IMR-90 (cell line): ENCODE measurements at regions not wholly inside any gene's neighbourhood (a gene's known extent, or its start where the extent isn't known, plus 50 kb on each side); places are given as distances from the start of the nearest gene placed in this dataset.

Experiments used
- ATAC-seq: fragments of 200-7000 bp; cut with Tn5 transposase; 2 replicates; pipeline ENCODE4 v1.9.1; 2020; ENCODE audit warnings: low read depth, mild to moderate bottlenecking, moderate library complexity
- BruUV-seq: library from RNA; stranded (reverse); fragments of 400-500 nt; replicated peaks from 2 replicates; lab custom pipeline; 2021; lab: Mats Ljungman, UMichigan
- CTCF ChIA-PET: fragments of 300-600 bp; formaldehyde crosslinking; extraction: SDS; loops from one replicate; lab custom pipeline; 2021; ENCODE audit warnings: antibody characterized with exemption; lab: Yijun Ruan, JAX
- POLR2A ChIA-PET: fragments of 300-600 bp; sonication (Branson Sonifier 250); formaldehyde crosslinking; loops from one replicate; lab custom pipeline; 2022; ENCODE audit warnings: antibody characterized with exemption; ENCODE audit not compliant: unreplicated experiment; lab: Charles Lee
- DNase-seq: peaks from one replicate; pipeline ENCODE4 v3.0.0; 2013
- H2AFZ ChIP-seq: replicated peaks from 2 replicates; pipeline ENCODE3; 2013; ENCODE audit warnings: low read length, mild to moderate bottlenecking; ENCODE audit not compliant: poor library complexity
- H2AK5ac ChIP-seq: 2 replicates; pipeline ENCODE4 v1.6.1; 2013; ENCODE audit warnings: low read depth, low read length, inconsistent platforms
- H2AK9ac ChIP-seq: replicated peaks from 2 replicates; pipeline ENCODE3; 2013; ENCODE audit warnings: mild to moderate bottlenecking, low read depth, low read length, moderate library complexity; ENCODE audit not compliant: poor library complexity
- H2BK120ac ChIP-seq: 2 replicates; pipeline ENCODE4 v1.6.1; 2013; ENCODE audit warnings: low read depth, low read length, inconsistent platforms
- H2BK15ac ChIP-seq: 3 replicates; pipeline ENCODE4 v1.6.1; 2013; ENCODE audit warnings: low read depth, low read length, inconsistent platforms
- H2BK20ac ChIP-seq: 2 replicates; pipeline ENCODE4 v1.6.1; 2013; ENCODE audit warnings: low read depth, mild to moderate bottlenecking, inconsistent platforms, low read length, moderate library complexity
- H2BK5ac ChIP-seq: 2 replicates; pipeline ENCODE4 v1.6.1; 2013; ENCODE audit warnings: mild to moderate bottlenecking, low read depth, low read length, inconsistent platforms; ENCODE audit not compliant: poor library complexity, severe bottlenecking
- H3K14ac ChIP-seq: replicated peaks from 2 replicates; pipeline ENCODE4 v1.6.1; 2013; ENCODE audit warnings: low read depth, low read length, inconsistent platforms
- H3K18ac ChIP-seq: 2 replicates; pipeline ENCODE4 v1.6.1; 2013; ENCODE audit warnings: low read depth, low read length, control low read depth
- H3K23ac ChIP-seq: 2 replicates; pipeline ENCODE4 v1.6.1; 2013; ENCODE audit warnings: low read depth, low read length, inconsistent platforms
- H3K27ac ChIP-seq: 2 replicates; pipeline ENCODE4 v1.5.1; 2013; ENCODE audit warnings: mild to moderate bottlenecking, control low read depth, low read length; ENCODE audit not compliant: insufficient read depth
- H3K27me3 ChIP-seq: 2 replicates; pipeline ENCODE4 v1.6.1; 2013; ENCODE audit warnings: low read length; ENCODE audit not compliant: control insufficient read depth, insufficient read depth
- H3K36me3 ChIP-seq: 2 replicates; pipeline ENCODE4 v1.6.1; 2013; ENCODE audit warnings: low read length, mixed read lengths; ENCODE audit not compliant: control insufficient read depth, insufficient read depth
- H3K4ac ChIP-seq: 2 replicates; pipeline ENCODE4 v1.6.1; 2013; ENCODE audit warnings: low read depth, low read length, inconsistent platforms
- H3K4me1 ChIP-seq: 2 replicates; pipeline ENCODE4 v1.6.1; 2013; ENCODE audit warnings: low read length, mixed read lengths; ENCODE audit not compliant: control insufficient read depth, insufficient read depth
- H3K4me2 ChIP-seq: 2 replicates; pipeline ENCODE4 v1.6.1; 2013; ENCODE audit warnings: low read depth, mild to moderate bottlenecking, control low read depth, low read length, moderate library complexity
- H3K4me3 ChIP-seq: 2 replicates; pipeline ENCODE4 v1.5.1; 2013; ENCODE audit warnings: low read depth, mild to moderate bottlenecking, control low read depth, low read length, moderate library complexity; ENCODE audit not compliant: insufficient read depth
- H3K56ac ChIP-seq: 2 replicates; pipeline ENCODE4 v1.6.1; 2013; ENCODE audit warnings: low read length, inconsistent platforms; ENCODE audit not compliant: insufficient read depth; ENCODE audit errors: extremely low read depth
- H3K79me1 ChIP-seq, 2 experiments: 2 replicates each; pipeline ENCODE4 v1.6.1; 2013; ENCODE audit warnings: low read length in 2 of 2, inconsistent platforms in 1 of 2, low read depth in 1 of 2
- H3K9ac ChIP-seq: 2 replicates; pipeline ENCODE4 v1.6.1; 2013; ENCODE audit warnings: low read depth, low read length, control low read depth
- H3K9me1 ChIP-seq: 2 replicates; pipeline ENCODE4 v1.6.1; 2013; ENCODE audit warnings: low read length, inconsistent platforms; ENCODE audit not compliant: insufficient read depth
- H3K9me3 ChIP-seq: 2 replicates; pipeline ENCODE4 v1.6.1; 2013; ENCODE audit warnings: low read length; ENCODE audit not compliant: control insufficient read depth, insufficient read depth
- H4K20me1 ChIP-seq: 2 replicates; pipeline ENCODE4 v1.6.1; 2013; ENCODE audit warnings: low read length, inconsistent platforms; ENCODE audit not compliant: insufficient read depth
- H4K5ac ChIP-seq: 2 replicates; pipeline ENCODE4 v1.6.1; 2013; ENCODE audit warnings: mild to moderate bottlenecking, low read depth, low read length, control low read depth
- H4K8ac ChIP-seq, 2 experiments: 2 replicates each; pipeline ENCODE4 v1.6.1; 2013; ENCODE audit warnings: low read depth in 2 of 2, low read length in 2 of 2, control low read depth in 1 of 2, inconsistent platforms in 1 of 2
- H4K91ac ChIP-seq: 2 replicates; pipeline ENCODE4 v1.6.1; 2013; ENCODE audit warnings: low read depth, low read length, inconsistent platforms; ENCODE audit not compliant: insufficient read depth
- BHLHE40 ChIP-seq: fragments of 150-350 bp; IDR thresholded peaks from 2 replicates; pipeline ENCODE4 v1.6.1; 2016; ENCODE audit warnings: mild to moderate bottlenecking, low read depth, low read length
- CEBPB ChIP-seq: IDR thresholded peaks from 2 replicates; pipeline ENCODE4 v1.6.1; 2012; ENCODE audit warnings: low read depth, low read length, improper control_type of control experiment
- CTCF ChIP-seq: conservative IDR thresholded peaks from 2 replicates; pipeline ENCODE4 v1.5.1; 2012; ENCODE audit warnings: mild to moderate bottlenecking, low read depth, low read length, improper control_type of control experiment
- ELK1 ChIP-seq: fragments of 150-350 bp; IDR thresholded peaks from 2 replicates; pipeline ENCODE4 v1.6.1; 2016; ENCODE audit warnings: low read depth, mild to moderate bottlenecking, low read length, moderate library complexity, borderline replicate concordance
- FOS ChIP-seq: fragments of 150-350 bp; IDR thresholded peaks from 2 replicates; pipeline ENCODE4 v1.6.1; 2016; ENCODE audit warnings: low read depth, low read length
- NFE2L2 ChIP-seq: fragments of 150-350 bp; IDR thresholded peaks from 2 replicates; pipeline ENCODE4 v1.6.1; 2016; ENCODE audit warnings: low read depth, mild to moderate bottlenecking, low read length
- POLR2A ChIP-seq: IDR thresholded peaks from 2 replicates; pipeline ENCODE4 v1.6.1; 2012; ENCODE audit warnings: mild to moderate bottlenecking, low read depth, low read length
- RAD21 ChIP-seq: IDR thresholded peaks from 2 replicates; pipeline ENCODE4 v1.6.1; 2012; ENCODE audit warnings: low read length, improper control_type of control experiment
- RCOR1 ChIP-seq: IDR thresholded peaks from 2 replicates; pipeline ENCODE4 v1.6.1; 2012; ENCODE audit warnings: mild to moderate bottlenecking, low read length, improper control_type of control experiment; ENCODE audit not compliant: insufficient replicate concordance
- RFX5 ChIP-seq: IDR thresholded peaks from 2 replicates; pipeline ENCODE4 v1.8.0; 2012; ENCODE audit warnings: low read depth, mild to moderate bottlenecking, low read length, moderate library complexity
- SMC3 ChIP-seq: fragments of 150-350 bp; IDR thresholded peaks from 2 replicates; pipeline ENCODE4 v1.6.1; 2016; ENCODE audit warnings: low read depth, mild to moderate bottlenecking, antibody characterized with exemption, low read length, moderate library complexity
- USF2 ChIP-seq: fragments of 150-350 bp; IDR thresholded peaks from 2 replicates; pipeline ENCODE4 v1.6.1; 2017; ENCODE audit warnings: mild to moderate bottlenecking, antibody characterized with exemption, low read length, low read depth
- WGBS, 2 experiments: methylation state at CpG; one replicate each; pipeline versions ENCODE4 v1.1.5 to v1.1.7; 2013; ENCODE audit warnings: missing lambda C conversion rate in 2 of 2; ENCODE audit not compliant: insufficient read length in 1 of 2; ENCODE audit errors: extremely low coverage in 2 of 2; 5-methylcytosine and 5-hydroxymethylcytosine counted together
- dilution Hi-C: fragments of 300-500 bp; cut with HindIII; formaldehyde crosslinking; loops from one replicate; pipeline ENCODE4 v1.14.3; 2018; ENCODE audit warnings: low sequenced_read_pairs; ENCODE audit not compliant: unreplicated experiment
- in situ Hi-C: fragments of 300-500 bp; cut with MboI; formaldehyde crosslinking; loops from 3 replicates; pipeline ENCODE4 v1.14.3; 2019; ENCODE audit warnings: low sequenced_read_pairs, inconsistent platforms, mixed read lengths
- intact Hi-C: fragments of 100-400 bp; cut with micrococcal nuclease; formaldehyde crosslinking; loops from 2 replicates; pipeline ENCODE4 v1.10.0; 2022

GRCh38 chr1:106517224-106517623 is 539.2 kb upstream of the PRMT6 start:
- H3K9me3 ChIP-seq, result 0 out of 2 replicates have a peak, but pooled peaks cover 3% of the 10 kb centered on the region
- H2BK20ac ChIP-seq, result no peak overlapping the region
- H2BK5ac ChIP-seq, result no peak overlapping the region
- no peaks in the 10 kb centered on the region for H3K9me1 ChIP-seq
- H4K5ac ChIP-seq, result no peak overlapping the region
- no peak overlapping the region for H3K4ac ChIP-seq
- no peak overlapping the region for H3K14ac ChIP-seq
- no peak overlapping the region for H3K23ac ChIP-seq
- POLR2A ChIA-PET, result no interaction called here
- no peak overlapping the region for H3K4me3 ChIP-seq
- H3K79me1 ChIP-seq, result no peaks in the 10 kb centered on the region
- H4K8ac ChIP-seq, result no peak overlapping the region
- H2BK15ac ChIP-seq, result no peak overlapping the region
- no peak overlapping the region for H2BK120ac ChIP-seq
- no peak overlapping the region for H2AK9ac ChIP-seq
- dilution Hi-C loops, result no loop called here
- CTCF ChIA-PET, result no interaction called here
- in situ Hi-C loops, result no loop called here
- no peak overlapping the region for H2AK5ac ChIP-seq
- intact Hi-C loops, result no loop called here
- no peak overlapping the region for H3K18ac ChIP-seq
- H3K4me1 ChIP-seq, result no peaks in the 10 kb centered on the region
- 67% methylated on average over 1 of the region's 3 CpGs; no CpG with 5 or more reads in 1 of the 2 experiments for WGBS, 2 experiments
- H3K9ac ChIP-seq, result no peak overlapping the region
- H4K20me1 ChIP-seq, result no peaks in the 10 kb centered on the region
- TF ChIP-seq RAD21 (no peak), POLR2A (no peak), RFX5 (no peak), CTCF (no peak), RCOR1 (no peak), NFE2L2 (no peak), BHLHE40 (no peak), USF2 (no peak), CEBPB (no peak), SMC3 (no peak), ELK1 (no peak), FOS (no peak)
- no peak overlapping the region for H3K4me2 ChIP-seq
- no peak for ATAC-seq
- no peaks in the 10 kb centered on the region for H3K27me3 ChIP-seq
- no peak overlapping the region for H2AFZ ChIP-seq
- no peak overlapping the region for H4K91ac ChIP-seq
- H3K27ac ChIP-seq, result no peak overlapping the region
- BruUV-seq, result no TSS peak
- DNase-seq, result no peak
- no peak overlapping the region for H3K56ac ChIP-seq
- no peaks in the 10 kb centered on the region for H3K36me3 ChIP-seq
